Stimulated activated naive CD4-positive, alpha-beta T cell (primary cell): ENCODE measurements at regions not wholly inside any gene's neighbourhood (a gene's known extent, or its start where the extent isn't known, plus 50 kb on each side); places are given as distances from the start of the nearest gene placed in this dataset.

Experiments used
- DNase-seq, 6 experiments: peaks; one replicate each; lab custom pipeline; 2025; lab: John Stamatoyannopoulos, UW

- DNase-seq, result no peak
Measured at GRCh38 chr2:120977582-120978358, 242.1 kb downstream of the GLI2 start.

- DNase-seq, result no peak
Measured at GRCh38 chr2:120978359-120979050, 242.8 kb downstream of the GLI2 start.

GRCh38 chr2:120979398-120979797, 243.7 kb downstream of the GLI2 start:
- no peak for DNase-seq

- DNase-seq, result no peak
Measured at GRCh38 chr2:120979921-120980320, 244.3 kb downstream of the GLI2 start.

GRCh38 chr2:120981443-120981842, 245.8 kb downstream of the GLI2 start:
- DNase-seq, result no peak

GRCh38 chr2:120982598-120982997, 246.9 kb downstream of the GLI2 start:
- no peak for DNase-seq

GRCh38 chr2:120983344-120983743, 247.7 kb downstream of the GLI2 start:
- no peak for DNase-seq

GRCh38 chr2:120984046-120984445, 248.4 kb downstream of the GLI2 start:
- no peak for DNase-seq

GRCh38 chr2:120984452-120985173, 248.9 kb downstream of the GLI2 start:
- no peak for DNase-seq

- no peak for DNase-seq
Measured at GRCh38 chr2:120985174-120985996, 249.7 kb downstream of the GLI2 start.

GRCh38 chr2:120985997-120986651, 250.5 kb downstream of the GLI2 start:
- no peak for DNase-seq

- DNase-seq, result no peak
Measured at GRCh38 chr2:120986898-120987650, 251.4 kb downstream of the GLI2 start.

GRCh38 chr2:120988051-120988699, 252.5 kb downstream of the GLI2 start:
- no peak for DNase-seq

- no peak for DNase-seq
Measured at GRCh38 chr2:120988700-120989511, 253.2 kb downstream of the GLI2 start.

GRCh38 chr2:120989512-120990441, 254.1 kb downstream of the GLI2 start:
- no peak for DNase-seq

- DNase-seq, result no peak
Measured at GRCh38 chr2:120990451-120990871, 254.8 kb downstream of the GLI2 start.

- DNase-seq, result no peak
Measured at GRCh38 chr2:120991441-120991840, 255.8 kb downstream of the GLI2 start.
